ENCODE measurements at regions not wholly inside any gene's neighbourhood (a gene's known extent, or its start where the extent isn't known, plus 50 kb on each side); places are given as distances from the start of the nearest gene placed in this dataset.

- CTCF ChIA-PET = no interaction called here
- no peaks in the 10 kb centered on the region for H3K36me3 ChIP-seq (ENCODE audit: control insufficient read depth, insufficient read depth, low read length)
- POLR2A ChIA-PET = interaction anchor here (0.6 kb wide), 1 partner anchor 22 kb away, joined by 3 read pairs; no protein-coding TSS in a partner anchor
- ATAC-seq = no peak
- no peaks in the 10 kb centered on the region for H3K9me3 ChIP-seq (ENCODE audit: control insufficient read depth, insufficient read depth, low read depth, low read length)
- no peak overlapping the region for H3K4me3 ChIP-seq (ENCODE audit: low read depth in 2 of 2, low read length in 2 of 2)
- H3K4me1 ChIP-seq (ENCODE audit: control insufficient read depth, insufficient read depth, low read length) = peaks cover 13% of the 10 kb centered on the region
- intact Hi-C loops (cut with micrococcal nuclease; ENCODE audit: unreplicated experiment) = no loop called here
- H3K27ac ChIP-seq (ENCODE audit: low read length) = peak overlapping the region; percentile 77; the same call in 1 of the 2 replicates
- H3K27me3 ChIP-seq (ENCODE audit: control insufficient read depth, insufficient read depth, low read length) = no peaks in the 10 kb centered on the region
- DNase-seq (ENCODE audit: low read depth, low spot score) = no peak
- TF ChIP-seq TCF7L2 (IDR thresholded peaks at IDR 0.05; ENCODE audit: low read depth, low read length) (no peak), CTCF (IDR thresholded peaks at IDR 0.05) (no peak), SIN3A (IDR thresholded peaks at IDR 0.05; ENCODE audit: borderline replicate concordance, insufficient read depth, low read depth, low read length) (no peak), REST (IDR thresholded peaks at IDR 0.05; ENCODE audit: insufficient read depth in 1 of 2, low read depth in 2 of 2, low read length in 1 of 2) (no peak), POLR2AphosphoS5 (IDR thresholded peaks at IDR 0.05; ENCODE audit: low read depth, low read length) (no peak)
- in situ Hi-C loops (cut with HindIII; ENCODE audit: low pct_unique_long_range_greater_than_20kb, low sequenced_read_pairs) = no loop called here
- no TSS peak for BruUV-seq (replicated peaks)
These were observed 77.2 kb upstream of the JUN start for GRCh38 chr1:58861076-58861475.

- peaks cover 13% of the 10 kb centered on the region for H3K4me1 ChIP-seq (ENCODE audit: control insufficient read depth, insufficient read depth, low read length)
- H3K27me3 ChIP-seq (ENCODE audit: control insufficient read depth, insufficient read depth, low read length) = no peaks in the 10 kb centered on the region
- no peaks in the 10 kb centered on the region for H3K9me3 ChIP-seq (ENCODE audit: control insufficient read depth, insufficient read depth, low read depth, low read length)
- no peak for ATAC-seq
- in situ Hi-C loops (cut with HindIII; ENCODE audit: low pct_unique_long_range_greater_than_20kb, low sequenced_read_pairs) = no loop called here
- ChIA-PET CTCF (no interaction called here), POLR2A (no interaction called here)
- TF ChIP-seq CTCF (IDR thresholded peaks at IDR 0.05) (no peak), TCF7L2 (IDR thresholded peaks at IDR 0.05; ENCODE audit: low read depth, low read length) (no peak), REST (IDR thresholded peaks at IDR 0.05; ENCODE audit: insufficient read depth in 1 of 2, low read depth in 2 of 2, low read length in 1 of 2) (no peak), SIN3A (IDR thresholded peaks at IDR 0.05; ENCODE audit: borderline replicate concordance, insufficient read depth, low read depth, low read length) (no peak), POLR2AphosphoS5 (IDR thresholded peaks at IDR 0.05; ENCODE audit: low read depth, low read length) (no peak)
- H3K27ac ChIP-seq (ENCODE audit: low read length) = peak overlapping the region; percentile 9; the same call in 1 of the 2 replicates
- no peak for DNase-seq (ENCODE audit: low read depth, low spot score)
- no peaks in the 10 kb centered on the region for H3K36me3 ChIP-seq (ENCODE audit: control insufficient read depth, insufficient read depth, low read length)
- BruUV-seq (replicated peaks) = no TSS peak
- intact Hi-C loops (cut with micrococcal nuclease; ENCODE audit: unreplicated experiment) = no loop called here
- no peak overlapping the region for H3K4me3 ChIP-seq (ENCODE audit: low read depth in 2 of 2, low read length in 2 of 2)
These were observed 77.7 kb upstream of the JUN start for GRCh38 chr1:58861506-58861905.
